Vagina (tissue), 2 donors: ENCODE measurements at regions not wholly inside any gene's neighbourhood (a gene's known extent, or its start where the extent isn't known, plus 50 kb on each side); places are given as distances from the start of the nearest gene placed in this dataset.

Experiments
- POLR2A ChIP-seq, 2 donors: fragments of 450-650 bp; IDR thresholded peaks; one replicate each; pipeline ENCODE4 v1.6.1; 2017; ENCODE audit warnings: antibody characterized with exemption in 2 of 2, mild to moderate bottlenecking in 2 of 2, moderate library complexity in 2 of 2
- POLR2AphosphoS5 ChIP-seq, 2 donors: sonication (generic); formaldehyde crosslinking; IDR thresholded peaks; one replicate each; pipeline ENCODE4 v1.9.0; 2017; ENCODE audit warnings: antibody characterized with exemption in 2 of 2, mild to moderate bottlenecking in 2 of 2, low read depth in 1 of 2; ENCODE audit not compliant: insufficient read depth in 1 of 2
- TF ChIP-seq, protein P1 (sequence below), 3 experiments: fragments of 450-650 bp in 2 of 3; fragments of 200-600 bp in 1 of 3; sonication (generic) in 1 of 3; IDR thresholded peaks; one replicate each; pipeline ENCODE4 v1.5.1; 2017 to 2019; ENCODE audit warnings: antibody characterized with exemption in 3 of 3, mild to moderate bottlenecking in 2 of 3, moderate library complexity in 2 of 3

DNA sequence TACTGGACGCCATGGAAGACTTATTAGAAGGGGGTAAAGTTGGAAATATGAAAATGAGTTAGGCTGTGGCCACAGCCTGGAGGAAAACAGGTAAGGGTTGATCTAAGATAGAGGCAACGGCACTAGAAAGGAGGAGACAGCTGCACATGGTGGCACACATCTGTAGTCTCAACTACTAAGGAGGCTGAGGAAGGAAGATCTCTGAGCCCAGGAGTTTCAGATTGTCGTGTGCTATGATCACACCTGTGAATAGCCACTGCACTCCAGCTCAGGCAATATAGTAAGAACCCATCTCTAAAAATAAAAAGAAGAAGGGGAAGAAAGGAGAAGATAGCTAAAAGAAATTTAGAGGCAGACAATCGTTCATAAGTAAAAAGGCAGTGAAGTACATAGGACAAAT is 87.8 kb upstream of the SORBS2 start:
- TF ChIP-seq, protein P1, sequence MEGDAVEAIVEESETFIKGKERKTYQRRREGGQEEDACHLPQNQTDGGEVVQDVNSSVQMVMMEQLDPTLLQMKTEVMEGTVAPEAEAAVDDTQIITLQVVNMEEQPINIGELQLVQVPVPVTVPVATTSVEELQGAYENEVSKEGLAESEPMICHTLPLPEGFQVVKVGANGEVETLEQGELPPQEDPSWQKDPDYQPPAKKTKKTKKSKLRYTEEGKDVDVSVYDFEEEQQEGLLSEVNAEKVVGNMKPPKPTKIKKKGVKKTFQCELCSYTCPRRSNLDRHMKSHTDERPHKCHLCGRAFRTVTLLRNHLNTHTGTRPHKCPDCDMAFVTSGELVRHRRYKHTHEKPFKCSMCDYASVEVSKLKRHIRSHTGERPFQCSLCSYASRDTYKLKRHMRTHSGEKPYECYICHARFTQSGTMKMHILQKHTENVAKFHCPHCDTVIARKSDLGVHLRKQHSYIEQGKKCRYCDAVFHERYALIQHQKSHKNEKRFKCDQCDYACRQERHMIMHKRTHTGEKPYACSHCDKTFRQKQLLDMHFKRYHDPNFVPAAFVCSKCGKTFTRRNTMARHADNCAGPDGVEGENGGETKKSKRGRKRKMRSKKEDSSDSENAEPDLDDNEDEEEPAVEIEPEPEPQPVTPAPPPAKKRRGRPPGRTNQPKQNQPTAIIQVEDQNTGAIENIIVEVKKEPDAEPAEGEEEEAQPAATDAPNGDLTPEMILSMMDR (IDR thresholded peaks at IDR 0.05), result no peak
- TF ChIP-seq POLR2A (IDR thresholded peaks at IDR 0.05) (no peak), POLR2AphosphoS5 (IDR thresholded peaks at IDR 0.05; ENCODE audit: insufficient read depth in 1 of 2, low read depth in 1 of 2) (no peak)
